Suppressor macrophage treated with lipopolysaccharide for 4 hours (primary cell): ENCODE measurements at regions not wholly inside any gene's neighbourhood (a gene's known extent, or its start where the extent isn't known, plus 50 kb on each side); places are given as distances from the start of the nearest gene placed in this dataset.
"Not testable (repeated sequence)": the region's sequence is repeated elsewhere in the genome, so short reads cannot be mapped to it uniquely, and the experiment has no call there.

Experiments
- DNase-seq: peaks from one replicate; pipeline ENCODE4 v3.0.0-alpha.2; 2020

- no peak for DNase-seq
Observed at GRCh38 chr14:46147452-46147851, 504.1 kb downstream of the RPL10L start.

GRCh38 chr14:46147024-46147423, 504.6 kb downstream of the RPL10L start:
- no peak for DNase-seq

GRCh38 chr14:46140445-46140844, 511.1 kb downstream of the RPL10L start:
- DNase-seq: no peak

DNA sequence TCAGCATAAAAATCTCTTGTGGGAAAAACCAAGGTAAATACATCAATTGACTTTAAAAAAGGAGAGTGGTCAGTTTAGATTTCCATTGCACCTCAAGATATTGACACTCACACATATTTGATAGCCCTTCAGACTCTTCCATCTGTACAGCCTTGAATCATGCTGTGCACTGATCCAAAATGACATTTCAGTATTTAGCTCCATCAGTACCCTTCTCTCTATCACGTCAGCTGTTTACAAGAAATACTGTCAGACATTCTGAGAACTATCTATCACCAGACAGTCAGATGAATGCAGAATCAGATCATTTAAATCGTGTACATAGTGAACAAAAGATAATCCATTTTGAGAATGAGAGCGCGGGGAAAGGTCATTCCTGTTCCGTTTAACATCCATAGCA, 511.9 kb downstream of the RPL10L start:
- no peak for DNase-seq

DNA sequence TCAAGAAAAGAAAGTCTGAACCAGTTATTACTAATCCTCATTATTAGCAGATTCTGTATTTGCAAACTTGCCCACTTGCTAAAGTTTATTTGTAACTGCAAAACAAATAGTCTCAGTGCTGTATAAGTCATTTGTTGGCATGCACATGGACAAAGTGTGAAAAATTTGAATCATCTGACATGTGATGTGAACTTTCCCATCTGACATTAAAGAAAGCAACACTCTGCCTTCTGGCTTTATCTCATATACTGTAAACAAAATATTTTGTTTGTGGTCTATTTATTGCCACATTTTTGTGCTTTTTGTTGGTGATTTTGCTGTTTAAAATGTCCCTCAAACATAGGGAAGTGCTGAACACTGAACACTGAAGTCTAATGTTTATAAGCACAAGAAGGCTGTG, 513.8 kb downstream of the RPL10L start:
- DNase-seq: no peak

DNA sequence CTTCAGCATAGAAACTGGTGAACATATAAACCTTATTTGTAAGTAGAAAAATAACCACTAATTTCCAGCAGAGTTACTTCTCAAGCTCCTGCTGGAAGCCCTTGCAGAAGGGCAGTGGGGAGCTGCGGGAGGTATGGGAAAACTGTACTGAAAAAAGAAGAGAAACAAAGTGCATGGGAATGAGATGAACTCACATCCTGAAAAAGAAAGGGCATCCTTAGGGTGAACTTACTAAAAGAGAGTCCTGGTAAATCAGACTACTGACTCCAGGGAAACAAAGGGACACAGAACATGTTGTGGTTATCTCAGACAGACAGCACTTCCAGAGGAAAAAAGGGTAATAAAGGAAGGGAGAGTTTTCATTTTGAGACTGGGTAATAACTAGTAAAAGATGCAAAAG, 515.1 kb downstream of the RPL10L start:
- no peak for DNase-seq

DNA sequence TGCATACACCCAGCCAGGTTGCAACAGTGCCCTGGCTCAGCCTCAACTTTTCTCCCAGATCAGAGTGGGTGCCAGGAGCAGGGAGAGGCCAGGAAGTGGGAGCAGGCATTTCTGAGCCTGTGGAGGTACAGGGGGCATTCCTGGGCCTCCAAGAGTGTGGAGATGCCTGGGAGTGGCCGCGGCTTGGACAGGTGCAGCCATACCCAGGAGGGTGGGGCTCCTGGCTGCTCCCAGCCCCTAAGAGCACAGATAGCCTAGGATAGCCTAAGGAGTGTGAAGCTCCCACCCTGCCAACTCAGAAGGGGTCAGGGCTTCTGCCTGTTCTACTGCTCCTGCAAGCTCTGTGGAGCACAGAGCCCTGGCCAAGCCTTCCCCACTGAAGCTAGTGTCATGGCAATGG, 543.4 kb downstream of the RPL10L start:
- no peak for DNase-seq

- not testable (repeated sequence) for DNase-seq
Observed at GRCh38 chr14:46100901-46101300, 550.7 kb downstream of the RPL10L start.

DNA sequence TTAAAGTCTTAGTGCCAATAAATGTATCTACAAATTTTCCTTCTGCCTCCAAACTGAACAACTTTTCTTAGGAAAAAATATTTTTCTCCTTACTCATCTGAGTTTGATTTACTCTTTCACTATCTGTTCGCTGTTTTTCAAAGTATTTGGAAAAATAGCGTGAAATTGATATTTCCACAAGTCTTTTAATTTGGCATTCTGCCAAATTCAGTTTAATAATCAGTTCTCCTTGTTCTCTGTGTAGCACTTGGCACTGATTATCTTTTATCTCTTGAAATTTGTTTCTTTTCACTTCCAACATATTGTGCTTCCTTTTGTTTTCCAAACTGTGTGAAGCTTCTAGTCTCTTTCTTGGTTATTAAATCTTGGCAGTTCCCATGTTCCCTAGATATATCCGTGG, 559.8 kb downstream of the RPL10L start:
- DNase-seq: no peak

GRCh38 chr14:46087604-46088003, 564.0 kb downstream of the RPL10L start:
- DNase-seq: no peak

- no peak for DNase-seq
Observed at GRCh38 chr14:46074061-46074460, 577.5 kb downstream of the RPL10L start.

DNA sequence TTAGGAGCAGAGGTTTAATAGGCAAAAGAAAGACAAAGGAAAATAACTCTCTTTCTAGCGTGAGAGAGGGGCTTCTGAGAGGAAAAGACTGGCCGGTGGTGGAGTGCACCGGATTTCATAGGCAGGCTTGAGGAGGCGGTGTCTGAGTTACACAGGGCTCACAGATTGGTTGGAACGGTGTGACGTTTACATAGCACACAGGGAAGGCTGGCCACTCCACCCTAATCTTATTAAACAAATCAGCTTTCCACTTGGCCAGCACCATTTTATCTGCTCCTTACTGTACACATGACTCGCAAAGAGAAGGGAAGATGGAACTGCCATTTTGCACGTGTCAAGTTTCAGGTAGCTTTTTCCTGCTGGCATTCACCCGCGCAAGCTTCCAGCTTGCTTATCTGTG, 587.7 kb downstream of the RPL10L start:
- no peak for DNase-seq

- DNase-seq: no peak
Observed at GRCh38 chr14:46058964-46059563, 592.5 kb downstream of the RPL10L start.

- DNase-seq: no peak
Observed at GRCh38 chr14:46057799-46058198, 593.8 kb downstream of the RPL10L start.

DNA sequence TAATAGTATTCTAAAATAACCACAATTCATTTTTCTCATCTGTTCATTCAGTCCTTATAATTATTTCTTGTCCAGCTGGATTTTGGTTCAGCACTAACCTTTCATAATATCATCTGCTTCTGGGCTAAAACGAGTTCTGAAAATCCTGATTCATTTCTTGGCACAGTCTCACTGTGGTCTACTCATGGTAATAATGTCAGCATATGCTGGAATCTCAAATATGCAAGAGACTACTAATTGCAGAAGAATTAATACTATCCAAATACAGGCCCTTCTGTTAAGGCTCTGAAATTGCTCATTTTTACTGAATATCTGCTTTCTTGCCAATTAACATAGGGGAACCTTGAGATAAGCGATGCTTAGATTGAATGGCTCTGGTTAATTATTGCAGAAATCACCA, 597.1 kb downstream of the RPL10L start:
- DNase-seq: no peak

- DNase-seq: no peak
Observed at GRCh38 chr14:46053221-46053620, 598.4 kb downstream of the RPL10L start.

- DNase-seq: no peak
Observed at GRCh38 chr14:46051796-46052195, 599.8 kb downstream of the RPL10L start.

DNA sequence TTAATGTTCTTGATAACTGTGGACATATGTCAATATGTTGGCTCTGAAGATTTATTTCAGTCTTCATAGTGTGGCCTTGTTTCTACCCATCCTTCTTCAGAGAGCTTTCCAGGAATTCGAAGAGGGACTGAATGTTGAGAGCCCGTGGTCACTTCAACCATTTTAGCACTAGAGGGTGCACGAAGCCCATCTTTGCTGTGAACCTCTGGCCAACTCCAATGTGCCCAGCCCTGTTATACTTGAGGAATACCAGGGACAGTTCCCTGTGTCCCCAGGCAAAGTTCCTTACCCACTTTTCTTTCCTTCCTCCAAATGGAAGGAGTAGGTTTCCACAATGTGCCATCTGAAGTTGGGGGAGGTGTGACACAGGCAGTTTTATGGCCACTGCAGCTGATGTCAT, 603.5 kb downstream of the RPL10L start:
- no peak for DNase-seq

DNA sequence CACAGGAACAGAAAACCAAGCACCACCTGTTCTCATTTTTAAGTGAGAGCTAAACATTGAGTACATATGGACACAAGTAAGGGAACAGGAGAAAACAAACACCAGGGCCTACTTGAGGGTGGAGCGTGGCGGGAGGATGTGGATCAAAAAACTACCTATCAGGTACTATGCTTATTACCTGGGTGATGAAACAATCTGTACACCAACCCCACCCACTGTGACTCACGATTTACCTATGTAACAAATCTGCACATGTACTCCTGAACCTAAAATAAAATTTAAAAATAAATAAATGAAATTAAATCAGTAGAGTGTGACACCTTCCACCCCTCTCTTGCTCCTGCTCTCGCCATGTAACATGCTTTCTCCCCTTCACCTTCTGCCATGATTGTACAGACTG, 615.5 kb downstream of the RPL10L start:
- no peak for DNase-seq

DNA sequence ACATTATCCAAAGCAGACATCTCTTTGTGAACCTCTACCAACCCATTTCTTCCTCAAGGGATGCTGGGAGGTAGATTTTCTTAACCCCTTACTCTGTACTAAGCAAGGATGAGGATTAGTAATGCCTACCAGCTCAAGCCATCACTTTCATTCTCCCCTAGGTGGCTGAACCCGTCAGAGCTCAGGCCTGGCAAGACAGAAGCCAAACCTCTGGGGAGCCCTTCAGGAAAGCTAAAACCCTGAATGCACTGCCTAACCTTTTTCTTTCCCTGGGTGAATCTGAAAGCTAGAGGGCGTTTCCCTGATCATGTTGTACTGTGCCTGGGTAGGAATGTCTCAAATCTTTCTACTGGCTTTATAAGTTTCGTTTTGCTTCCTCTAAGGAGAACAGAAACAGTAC, 617.3 kb downstream of the RPL10L start:
- DNase-seq: no peak

GRCh38 chr14:46018846-46019420, 632.6 kb downstream of the RPL10L start:
- no peak for DNase-seq

- no peak for DNase-seq
Observed at GRCh38 chr14:46008348-46008747, 643.2 kb downstream of the RPL10L start.

DNA sequence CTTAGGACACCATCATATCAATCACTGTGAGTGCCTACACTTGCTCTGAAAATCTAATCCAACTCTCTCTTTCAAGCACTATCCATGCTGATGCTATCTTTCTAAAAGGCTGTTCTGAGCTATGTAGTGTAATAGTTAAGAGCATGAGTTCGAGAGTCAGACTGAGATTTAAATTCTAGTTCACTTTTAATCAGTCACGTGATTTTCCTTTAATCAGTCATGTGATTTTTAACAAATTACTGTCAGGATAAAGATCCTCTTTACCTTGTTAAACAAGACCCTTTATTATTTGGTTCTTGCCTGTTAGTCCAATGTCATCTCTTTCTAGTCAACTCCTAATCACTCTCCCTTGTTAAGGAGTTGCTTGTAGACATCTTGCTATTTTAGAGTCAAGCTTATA, 653.0 kb downstream of the RPL10L start:
- DNase-seq: no peak

- no peak for DNase-seq
Observed at GRCh38 chr14:45990252-45990651, 661.3 kb downstream of the RPL10L start.

GRCh38 chr14:45976001-45976400, 675.6 kb downstream of the RPL10L start:
- DNase-seq: no peak
